SU-DHL-6 (cell line): ENCODE measurements at regions not wholly inside any gene's neighbourhood (a gene's known extent, or its start where the extent isn't known, plus 50 kb on each side); places are given as distances from the start of the nearest gene placed in this dataset.

Experiments used
- H2AFZ ChIP-seq: fragments of 200-600 bp; sonication (generic); 2 replicates; pipeline ENCODE4 v1.6.1; 2014; ENCODE audit warnings: low read depth, mild to moderate bottlenecking, moderate library complexity, mixed read lengths, antibody characterized with exemption, low read length; ENCODE audit not compliant: severe bottlenecking
- H3F3A ChIP-seq: fragments of 200-600 bp; shearing (Covaris generic); 2 replicates; pipeline ENCODE4 v1.6.0; 2016; ENCODE audit warnings: antibody characterized with exemption, mild to moderate bottlenecking; ENCODE audit not compliant: insufficient read depth
- H3K27ac ChIP-seq: fragments of 200-600 bp; sonication (generic); 2 replicates; pipeline ENCODE4 v1.5.1; 2016; ENCODE audit warnings: low read depth, mild to moderate bottlenecking, low read length, moderate library complexity, mixed read lengths
- H3K27me3 ChIP-seq: fragments of 200-600 bp; sonication (generic), shearing (Covaris generic); 2 replicates; pipeline ENCODE4 v1.6.0; 2014; ENCODE audit warnings: mild to moderate bottlenecking, low read length
- H3K36me3 ChIP-seq: fragments of 200-600 bp; sonication (generic); 2 replicates; pipeline ENCODE4 v1.6.1; 2014; ENCODE audit warnings: mild to moderate bottlenecking, low read length, mixed read lengths
- H3K4me2 ChIP-seq: fragments of 300-600, 200-600 bp; shearing (Covaris generic), sonication (generic); 2 replicates; pipeline ENCODE4 v1.6.0; 2014; ENCODE audit warnings: low read length, low read depth, mild to moderate bottlenecking; ENCODE audit not compliant: poor library complexity, severe bottlenecking
- H3K4me3 ChIP-seq: fragments of 200-600 bp; sonication (generic); 2 replicates; pipeline ENCODE4 v1.5.1; 2014; ENCODE audit warnings: antibody characterized with exemption, low read length, mild to moderate bottlenecking, mixed read lengths; ENCODE audit not compliant: insufficient read depth, poor library complexity, severe bottlenecking
- H3K79me2 ChIP-seq: fragments of 200-600 bp; sonication (generic); 2 replicates; pipeline ENCODE4 v1.6.1; 2014; ENCODE audit warnings: mild to moderate bottlenecking, low read length, moderate library complexity; ENCODE audit not compliant: insufficient read depth
- H3K9ac ChIP-seq: fragments of 200-600 bp; sonication (generic); 2 replicates; pipeline ENCODE4 v1.7.0; 2014; ENCODE audit warnings: mild to moderate bottlenecking, low read length
- H3K9me2 ChIP-seq: fragments of 200-600 bp; sonication (generic); replicated peaks from 2 replicates; pipeline ENCODE4 v1.6.1; 2014; ENCODE audit warnings: low read length; ENCODE audit not compliant: insufficient read depth
- H3K9me3 ChIP-seq: fragments of 200-600 bp; sonication (generic); 2 replicates; pipeline ENCODE4 v1.6.1; 2014; ENCODE audit warnings: low read length, mixed read lengths; ENCODE audit not compliant: insufficient read depth
- H4K20me1 ChIP-seq: fragments of 200-600 bp; sonication (generic); 2 replicates; pipeline ENCODE4 v1.6.1; 2014; ENCODE audit warnings: low read depth, mild to moderate bottlenecking, antibody characterized with exemption, low read length, moderate library complexity, mixed read lengths
- CTCF ChIP-seq: fragments of 200-600 bp; sonication (generic); IDR thresholded peaks from one replicate; pipeline ENCODE4 v1.5.1; 2017; ENCODE audit warnings: antibody characterized with exemption, mild to moderate bottlenecking, low read length, moderate library complexity; ENCODE audit not compliant: insufficient read depth, poor library complexity, severe bottlenecking
- EZH2phosphoT487 ChIP-seq: fragments of 200-600 bp; sonication (generic), shearing (Covaris generic); conservative IDR thresholded peaks from 2 replicates; pipeline ENCODE4 v1.6.1; 2018; ENCODE audit warnings: mild to moderate bottlenecking, antibody characterized with exemption, low read length, moderate library complexity, mixed read lengths

- H3F3A ChIP-seq, result no peaks in the 10 kb centered on the region
- no peak overlapping the region for H3K4me2 ChIP-seq
- H3K79me2 ChIP-seq, result no peaks in the 10 kb centered on the region
- no peak overlapping the region for H2AFZ ChIP-seq
- H3K27ac ChIP-seq, result no peak overlapping the region
- no peaks in the 10 kb centered on the region for H3K27me3 ChIP-seq
- H3K4me3 ChIP-seq, result no peak overlapping the region
- H4K20me1 ChIP-seq, result no peaks in the 10 kb centered on the region
- H3K9me3 ChIP-seq, result no peaks in the 10 kb centered on the region
- TF ChIP-seq EZH2phosphoT487, result no peak
- no peak for TF ChIP-seq CTCF
- no peak overlapping the region for H3K9ac ChIP-seq
- no peaks in the 10 kb centered on the region for H3K9me2 ChIP-seq
- no peaks in the 10 kb centered on the region for H3K36me3 ChIP-seq
Measured at GRCh38 chr15:88337993-88338392, 81.5 kb upstream of the NTRK3 start.

GRCh38 chr15:88335074-88335473 is 78.5 kb upstream of the NTRK3 start:
- Histone ChIP-seq H3K4me2 (no peak overlapping the region), H3K9ac (no peak overlapping the region), H3K27me3 (no peaks in the 10 kb centered on the region), H3K9me3 (no peaks in the 10 kb centered on the region), H3K36me3 (no peaks in the 10 kb centered on the region), H4K20me1 (no peaks in the 10 kb centered on the region), H3K27ac (no peak overlapping the region), H3F3A (no peaks in the 10 kb centered on the region), H3K4me3 (no peak overlapping the region), H3K9me2 (no peaks in the 10 kb centered on the region), H2AFZ (no peak overlapping the region), H3K79me2 (no peaks in the 10 kb centered on the region)
- TF ChIP-seq EZH2phosphoT487, result no peak
- no peak for TF ChIP-seq CTCF

GRCh38 chr15:88334436-88334835 is 77.9 kb upstream of the NTRK3 start:
- no peak overlapping the region for H3K27ac ChIP-seq
- H3K9me3 ChIP-seq, result no peaks in the 10 kb centered on the region
- H4K20me1 ChIP-seq, result no peaks in the 10 kb centered on the region
- no peak for TF ChIP-seq EZH2phosphoT487
- no peak for TF ChIP-seq CTCF
- H3K27me3 ChIP-seq, result no peaks in the 10 kb centered on the region
- no peak overlapping the region for H3K4me2 ChIP-seq
- no peak overlapping the region for H3K9ac ChIP-seq
- no peaks in the 10 kb centered on the region for H3K36me3 ChIP-seq
- H3K9me2 ChIP-seq, result no peaks in the 10 kb centered on the region
- no peak overlapping the region for H2AFZ ChIP-seq
- H3K4me3 ChIP-seq, result no peak overlapping the region
- H3F3A ChIP-seq, result no peaks in the 10 kb centered on the region
- H3K79me2 ChIP-seq, result no peaks in the 10 kb centered on the region
